Common myeloid progenitor, CD34-positive (primary cell): ENCODE measurements at regions not wholly inside any gene's neighbourhood (a gene's known extent, or its start where the extent isn't known, plus 50 kb on each side); places are given as distances from the start of the nearest gene placed in this dataset.

Experiments used
- CTCF ChIA-PET: fragments of 350-600 bp; sonication (Branson Sonifier 250); formaldehyde crosslinking; loops from one replicate; lab custom pipeline; 2021; ENCODE audit warnings: antibody characterized with exemption; lab: Charles Lee
- POLR2A ChIA-PET: fragments of 350-600 bp; sonication (Branson Sonifier 250); formaldehyde crosslinking; loops from one replicate; lab custom pipeline; 2021; ENCODE audit warnings: antibody characterized with exemption; lab: Charles Lee
- DNase-seq, 3 donors: peaks; one replicate each; pipeline versions ENCODE4 v3.0.0 to v3.0.0-alpha.2; 2013
- H3K27ac ChIP-seq, 2 experiments: 1 replicate in 1 of 2; 2 replicates in 1 of 2; pipeline ENCODE4 v1.7.0; 2013; ENCODE audit warnings: inconsistent platforms in 2 of 2, low read length in 2 of 2, mild to moderate bottlenecking in 2 of 2, low read depth in 1 of 2, moderate library complexity in 1 of 2; ENCODE audit not compliant: severe bottlenecking in 2 of 2, insufficient read depth in 1 of 2, poor library complexity in 1 of 2
- H3K27me3 ChIP-seq, 5 experiments: replicated peaks in 2 of 5; 1 replicate in 3 of 5; 2 replicates in 2 of 5; pipeline versions ENCODE4 v1.6.1 to v1.7.0; 2013; ENCODE audit warnings: low read length in 4 of 5, mild to moderate bottlenecking in 2 of 5, moderate library complexity in 2 of 5, inconsistent platforms in 1 of 5; ENCODE audit not compliant: insufficient read depth in 5 of 5, control insufficient read depth in 4 of 5
- H3K36me3 ChIP-seq, 4 experiments: 1 replicate in 2 of 4; 2 replicates in 2 of 4; pipeline versions ENCODE4 v1.6.1 to v1.7.0; 2013; ENCODE audit warnings: low read length in 3 of 4, control low read depth in 1 of 4, mild to moderate bottlenecking in 1 of 4; ENCODE audit not compliant: control insufficient read depth in 4 of 4, insufficient read depth in 4 of 4
- H3K4me1 ChIP-seq, 4 experiments: 1 replicate in 3 of 4; 2 replicates in 1 of 4; pipeline versions ENCODE4 v1.6.1 to v1.7.1; 2013; ENCODE audit warnings: low read length in 3 of 4, mild to moderate bottlenecking in 3 of 4, control low read depth in 1 of 4, inconsistent platforms in 1 of 4, moderate library complexity in 1 of 4; ENCODE audit not compliant: control insufficient read depth in 4 of 4, insufficient read depth in 4 of 4; ENCODE audit errors: control extremely low read depth in 1 of 4
- H3K4me3 ChIP-seq, 7 experiments: 1 replicate in 4 of 7; 2 replicates in 3 of 7; pipeline versions ENCODE4 v1.5.1 to v1.7.0; 2013; ENCODE audit warnings: mild to moderate bottlenecking in 7 of 7, low read length in 6 of 7, moderate library complexity in 6 of 7, inconsistent platforms in 2 of 7, low read depth in 2 of 7, control low read depth in 1 of 7; ENCODE audit not compliant: insufficient read depth in 4 of 7, control insufficient read depth in 1 of 7; ENCODE audit errors: extremely low read depth in 1 of 7
- H3K9me3 ChIP-seq, 5 experiments: 1 replicate in 4 of 5; 2 replicates in 1 of 5; pipeline versions ENCODE4 v1.6.1 to v1.7.1; 2013; ENCODE audit warnings: low read length in 4 of 5, mild to moderate bottlenecking in 2 of 5, inconsistent platforms in 1 of 5, low read depth in 1 of 5, moderate library complexity in 1 of 5; ENCODE audit not compliant: control insufficient read depth in 4 of 5, insufficient read depth in 2 of 5; ENCODE audit errors: control extremely low read depth in 1 of 5
- WGBS: methylation state at CpG from one replicate; pipeline ENCODE4 v1.1.5; 2013; ENCODE audit not compliant: insufficient coverage; 5-methylcytosine and 5-hydroxymethylcytosine counted together

- Histone ChIP-seq H3K9me3 (no peaks in the 10 kb centered on the region), H3K4me3 (no peak overlapping the region), H3K4me1 (no peaks in the 10 kb centered on the region), H3K27ac (no peak overlapping the region), H3K27me3 (no peaks in the 10 kb centered on the region), H3K36me3 (no peaks in the 10 kb centered on the region)
- ChIA-PET POLR2A (no interaction called here), CTCF (no interaction called here)
- DNase-seq, result no peak
- 83% methylated on average over 2 of the region's 4 CpGs for WGBS
Observed at GRCh38 chr5:117337064-117337749, 762.6 kb upstream of the SEMA6A start.

- Histone ChIP-seq H3K4me3 (no peak overlapping the region), H3K27me3 (no peaks in the 10 kb centered on the region), H3K27ac (no peak overlapping the region), H3K36me3 (no peaks in the 10 kb centered on the region), H3K4me1 (no peaks in the 10 kb centered on the region), H3K9me3 (no peaks in the 10 kb centered on the region)
- WGBS, result 94% methylated on average over 2 of the region's 3 CpGs
- no peak for DNase-seq
- POLR2A ChIA-PET, result no interaction called here
- CTCF ChIA-PET, result no interaction called here
Observed at GRCh38 chr5:117336208-117336607, 761.6 kb upstream of the SEMA6A start.

GRCh38 chr5:117333011-117333410 is 758.4 kb upstream of the SEMA6A start:
- Histone ChIP-seq H3K4me3 (no peak overlapping the region), H3K27me3 (no peaks in the 10 kb centered on the region), H3K4me1 (no peaks in the 10 kb centered on the region), H3K9me3 (no peaks in the 10 kb centered on the region), H3K36me3 (no peaks in the 10 kb centered on the region), H3K27ac (no peak overlapping the region)
- WGBS, result 100% methylated on average over 2 of the region's 3 CpGs
- CTCF ChIA-PET, result no interaction called here
- DNase-seq, result no peak
- POLR2A ChIA-PET, result no interaction called here

GRCh38 chr5:117332341-117332740 is 757.7 kb upstream of the SEMA6A start:
- no peaks in the 10 kb centered on the region for H3K4me1 ChIP-seq
- H3K36me3 ChIP-seq, result no peaks in the 10 kb centered on the region
- no peaks in the 10 kb centered on the region for H3K9me3 ChIP-seq
- no peak overlapping the region for H3K27ac ChIP-seq
- CTCF ChIA-PET, result no interaction called here
- POLR2A ChIA-PET, result no interaction called here
- no peaks in the 10 kb centered on the region for H3K27me3 ChIP-seq
- H3K4me3 ChIP-seq, result no peak overlapping the region
- DNase-seq, result no peak
- 100% methylated on average over 1 of the region's 1 CpG for WGBS

- no CpG with 5 or more reads among the region's 1 CpG for WGBS
- Histone ChIP-seq H3K4me3 (no peak overlapping the region), H3K36me3 (no peaks in the 10 kb centered on the region), H3K9me3 (no peaks in the 10 kb centered on the region), H3K27me3 (no peaks in the 10 kb centered on the region), H3K4me1 (no peaks in the 10 kb centered on the region), H3K27ac (no peak overlapping the region)
- no peak for DNase-seq
- POLR2A ChIA-PET, result no interaction called here
- CTCF ChIA-PET, result no interaction called here
Observed at GRCh38 chr5:117327511-117327910, 752.9 kb upstream of the SEMA6A start.

GRCh38 chr5:117326997-117327396 is 752.4 kb upstream of the SEMA6A start:
- ChIA-PET POLR2A (no interaction called here), CTCF (no interaction called here)
- Histone ChIP-seq H3K27me3 (no peaks in the 10 kb centered on the region), H3K4me3 (no peak overlapping the region), H3K4me1 (no peaks in the 10 kb centered on the region), H3K9me3 (no peaks in the 10 kb centered on the region), H3K27ac (no peak overlapping the region), H3K36me3 (no peaks in the 10 kb centered on the region)
- no peak for DNase-seq
- no CpG with 5 or more reads among the region's 2 CpGs for WGBS

- no peaks in the 10 kb centered on the region for H3K9me3 ChIP-seq
- H3K27me3 ChIP-seq, result no peaks in the 10 kb centered on the region
- no peak overlapping the region for H3K27ac ChIP-seq
- WGBS, result no CpG with 5 or more reads among the region's 2 CpGs
- ChIA-PET CTCF (no interaction called here), POLR2A (no interaction called here)
- H3K36me3 ChIP-seq, result no peaks in the 10 kb centered on the region
- no peaks in the 10 kb centered on the region for H3K4me1 ChIP-seq
- no peak for DNase-seq
- H3K4me3 ChIP-seq, result no peak overlapping the region
Observed at GRCh38 chr5:117318528-117318927, 743.9 kb upstream of the SEMA6A start.
